ENCODE measurements at regions not wholly inside any gene's neighbourhood (a gene's known extent, or its start where the extent isn't known, plus 50 kb on each side); places are given as distances from the start of the nearest gene placed in this dataset.

GRCh38 chr13:74651121-74651520 lies 516.9 kb upstream of the KLF12 start:
- H4K20me1 ChIP-seq (ENCODE audit: control insufficient read depth, extremely low read depth, insufficient read depth, low read length): no peaks in the 10 kb centered on the region
- FAIRE-seq (no peak), DNase-seq (ENCODE audit: low read depth, low spot score) (no peak)
- no peaks in the 10 kb centered on the region for H3K4me1 ChIP-seq (ENCODE audit: control insufficient read depth, extremely low read depth, insufficient read depth, low read length)
- no peak overlapping the region for H3K27ac ChIP-seq (ENCODE audit: control insufficient read depth, insufficient read depth, low read length)
- no peaks in the 10 kb centered on the region for H3K79me2 ChIP-seq (ENCODE audit: control insufficient read depth, insufficient read depth, low read length)
- no peak overlapping the region for H3K9ac ChIP-seq (ENCODE audit: control insufficient read depth, extremely low read depth, insufficient read depth, low read length)
- TF ChIP-seq CTCF (optimal IDR thresholded peaks at IDR 0.05 in 1 of 3, IDR thresholded peaks at IDR 0.05 in 1 of 3, conservative IDR thresholded peaks at IDR 0.05 in 1 of 3; ENCODE audit: extremely low read depth in 1 of 3, insufficient read depth in 2 of 3, low read length in 3 of 3) (no peak), EZH2 (IDR thresholded peaks at IDR 0.05; ENCODE audit: low read length) (no peak)
- no peaks in the 10 kb centered on the region for H3K9me3 ChIP-seq (ENCODE audit: control insufficient read depth, low read depth, low read length)
- H3K4me3 ChIP-seq (ENCODE audit: control insufficient read depth in 2 of 3, extremely low read depth in 1 of 3, insufficient read depth in 2 of 3, low read depth in 1 of 3, low read length in 3 of 3): no peak overlapping the region
- no peaks in the 10 kb centered on the region for H3K36me3 ChIP-seq (ENCODE audit: control insufficient read depth in 2 of 2, extremely low read depth in 1 of 2, insufficient read depth in 2 of 2, low read length in 2 of 2)
- H3K4me2 ChIP-seq (ENCODE audit: control insufficient read depth, extremely low read depth, insufficient read depth, low read depth, low read length): no peak overlapping the region
- no peak overlapping the region for H2AFZ ChIP-seq (ENCODE audit: control insufficient read depth, low read length)
- no peaks in the 10 kb centered on the region for H3K27me3 ChIP-seq (ENCODE audit: control insufficient read depth, extremely low read depth, insufficient read depth, low read length)
- dilution Hi-C loops (cut with MboI; ENCODE audit: extremely low pct_ligation_motif_present, low sequenced_read_pairs): no loop called here
- no peaks in the 10 kb centered on the region for H3K9me1 ChIP-seq (ENCODE audit: control insufficient read depth, extremely low read depth, insufficient read depth, low read length)

GRCh38 chr13:74647991-74648390 lies 513.8 kb upstream of the KLF12 start:
- dilution Hi-C loops (cut with MboI; ENCODE audit: extremely low pct_ligation_motif_present, low sequenced_read_pairs): no loop called here
- Histone ChIP-seq H3K27me3 (ENCODE audit: control insufficient read depth, extremely low read depth, insufficient read depth, low read length) (no peaks in the 10 kb centered on the region), H3K4me1 (ENCODE audit: control insufficient read depth, extremely low read depth, insufficient read depth, low read length) (no peaks in the 10 kb centered on the region), H3K79me2 (ENCODE audit: control insufficient read depth, insufficient read depth, low read length) (no peaks in the 10 kb centered on the region), H3K36me3 (ENCODE audit: control insufficient read depth in 2 of 2, extremely low read depth in 1 of 2, insufficient read depth in 2 of 2, low read length in 2 of 2) (no peaks in the 10 kb centered on the region), H3K4me3 (ENCODE audit: control insufficient read depth in 2 of 3, extremely low read depth in 1 of 3, insufficient read depth in 2 of 3, low read depth in 1 of 3, low read length in 3 of 3) (no peak overlapping the region), H3K9me3 (ENCODE audit: control insufficient read depth, low read depth, low read length) (no peaks in the 10 kb centered on the region), H3K4me2 (ENCODE audit: control insufficient read depth, extremely low read depth, insufficient read depth, low read depth, low read length) (no peak overlapping the region), H3K9ac (ENCODE audit: control insufficient read depth, extremely low read depth, insufficient read depth, low read length) (no peak overlapping the region), H3K9me1 (ENCODE audit: control insufficient read depth, extremely low read depth, insufficient read depth, low read length) (no peaks in the 10 kb centered on the region), H4K20me1 (ENCODE audit: control insufficient read depth, extremely low read depth, insufficient read depth, low read length) (no peaks in the 10 kb centered on the region), H3K27ac (ENCODE audit: control insufficient read depth, insufficient read depth, low read length) (no peak overlapping the region), H2AFZ (ENCODE audit: control insufficient read depth, low read length) (no peak overlapping the region)
- FAIRE-seq (no peak), DNase-seq (ENCODE audit: low read depth, low spot score) (no peak)
- TF ChIP-seq EZH2 (IDR thresholded peaks at IDR 0.05; ENCODE audit: low read length) (no peak), CTCF (optimal IDR thresholded peaks at IDR 0.05 in 1 of 3, IDR thresholded peaks at IDR 0.05 in 1 of 3, conservative IDR thresholded peaks at IDR 0.05 in 1 of 3; ENCODE audit: extremely low read depth in 1 of 3, insufficient read depth in 2 of 3, low read length in 3 of 3) (no peak)
